ENCODE measurements at regions not wholly inside any gene's neighbourhood (a gene's known extent, or its start where the extent isn't known, plus 50 kb on each side); places are given as distances from the start of the nearest gene placed in this dataset.

DNA sequence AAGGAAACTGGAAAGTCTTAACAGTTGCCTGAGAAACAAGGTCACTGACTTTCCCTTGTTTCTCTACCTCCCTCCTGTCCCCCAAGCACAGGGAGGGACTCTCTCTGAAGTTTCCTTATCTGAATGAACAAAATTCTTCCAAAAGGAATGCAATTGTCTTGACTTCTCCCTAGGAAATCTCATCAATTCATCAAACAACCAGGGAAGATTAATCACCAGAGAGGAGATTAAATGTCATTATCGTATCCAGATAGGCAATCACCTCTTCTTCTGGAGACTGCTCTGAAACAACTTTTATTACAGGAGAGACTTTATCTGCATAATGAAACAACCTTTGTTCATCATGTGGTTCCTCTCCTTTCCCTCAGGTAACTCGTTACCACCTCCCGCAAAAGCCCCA lies 431.4 kb downstream of the SLC16A7 start:
- TF ChIP-seq, protein P1, sequence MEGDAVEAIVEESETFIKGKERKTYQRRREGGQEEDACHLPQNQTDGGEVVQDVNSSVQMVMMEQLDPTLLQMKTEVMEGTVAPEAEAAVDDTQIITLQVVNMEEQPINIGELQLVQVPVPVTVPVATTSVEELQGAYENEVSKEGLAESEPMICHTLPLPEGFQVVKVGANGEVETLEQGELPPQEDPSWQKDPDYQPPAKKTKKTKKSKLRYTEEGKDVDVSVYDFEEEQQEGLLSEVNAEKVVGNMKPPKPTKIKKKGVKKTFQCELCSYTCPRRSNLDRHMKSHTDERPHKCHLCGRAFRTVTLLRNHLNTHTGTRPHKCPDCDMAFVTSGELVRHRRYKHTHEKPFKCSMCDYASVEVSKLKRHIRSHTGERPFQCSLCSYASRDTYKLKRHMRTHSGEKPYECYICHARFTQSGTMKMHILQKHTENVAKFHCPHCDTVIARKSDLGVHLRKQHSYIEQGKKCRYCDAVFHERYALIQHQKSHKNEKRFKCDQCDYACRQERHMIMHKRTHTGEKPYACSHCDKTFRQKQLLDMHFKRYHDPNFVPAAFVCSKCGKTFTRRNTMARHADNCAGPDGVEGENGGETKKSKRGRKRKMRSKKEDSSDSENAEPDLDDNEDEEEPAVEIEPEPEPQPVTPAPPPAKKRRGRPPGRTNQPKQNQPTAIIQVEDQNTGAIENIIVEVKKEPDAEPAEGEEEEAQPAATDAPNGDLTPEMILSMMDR (IDR thresholded peaks at IDR 0.05) = no peak
- no peak for DNase-seq (ENCODE audit: low spot score in 2 of 2)
- H3K27ac ChIP-seq = no peak overlapping the region
- H3K27me3 ChIP-seq = no peaks in the 10 kb centered on the region
- no peak overlapping the region for H3K4me3 ChIP-seq
- no peaks in the 10 kb centered on the region for H3K9me3 ChIP-seq
- intact Hi-C loops (cut with DNase I) = no loop called here
- no peaks in the 10 kb centered on the region for H3K4me1 ChIP-seq
- H3K36me3 ChIP-seq = no peaks in the 10 kb centered on the region

DNA sequence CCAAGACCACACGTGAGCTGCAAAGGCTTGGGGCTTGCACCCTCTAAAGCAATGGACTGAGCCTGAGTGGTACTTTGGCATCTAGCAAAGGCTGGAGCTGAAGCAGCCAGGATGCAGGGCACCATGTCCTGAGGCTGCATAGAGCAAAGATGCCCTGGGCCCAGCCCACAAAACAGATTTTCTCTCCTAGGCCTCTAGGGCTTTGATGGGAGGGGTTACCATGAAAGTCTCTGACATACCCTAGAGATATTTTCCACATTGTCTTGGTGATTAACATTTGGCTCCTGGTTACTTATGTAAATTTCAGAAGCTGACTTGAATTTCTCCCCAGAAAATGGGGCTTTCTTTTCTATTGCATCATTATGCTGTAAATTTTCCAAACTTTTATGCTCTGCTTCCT lies 438.3 kb downstream of the SLC16A7 start:
- Histone ChIP-seq H3K27me3 (no peaks in the 10 kb centered on the region), H3K9me3 (no peaks in the 10 kb centered on the region), H3K4me3 (no peak overlapping the region), H3K27ac (no peak overlapping the region), H3K4me1 (no peaks in the 10 kb centered on the region), H3K36me3 (no peaks in the 10 kb centered on the region)
- no peak for DNase-seq (ENCODE audit: low spot score in 2 of 2)
- intact Hi-C loops (cut with DNase I) = loop anchor here (10.0 kb wide), 1 partner anchor 469 kb away; no protein-coding TSS in a partner anchor
- TF ChIP-seq, protein P1 (IDR thresholded peaks at IDR 0.05) = no peak

DNA sequence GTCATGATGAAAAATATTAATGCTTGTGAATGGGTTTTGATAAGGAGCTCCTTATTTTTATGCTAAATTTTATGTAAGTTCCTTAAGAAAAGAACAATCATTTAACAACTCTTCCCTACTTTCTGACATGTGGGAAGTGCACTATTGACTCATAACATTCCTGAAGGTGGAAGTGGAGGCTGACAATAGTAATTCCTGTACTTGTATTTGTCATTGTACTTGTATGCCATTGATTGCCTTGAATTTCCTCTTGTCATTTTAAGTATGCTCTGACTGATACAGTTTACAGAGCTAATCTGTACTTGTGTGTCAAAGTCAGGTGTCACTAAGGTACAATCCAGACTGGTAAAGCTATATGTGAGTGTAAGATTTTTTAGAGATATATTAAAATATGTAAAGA lies 440.0 kb downstream of the SLC16A7 start:
- TF ChIP-seq, protein P1 (IDR thresholded peaks at IDR 0.05) = no peak
- Histone ChIP-seq H3K36me3 (no peaks in the 10 kb centered on the region), H3K4me3 (no peak overlapping the region), H3K27ac (no peak overlapping the region), H3K4me1 (no peaks in the 10 kb centered on the region), H3K27me3 (no peaks in the 10 kb centered on the region), H3K9me3 (no peaks in the 10 kb centered on the region)
- intact Hi-C loops (cut with DNase I) = loop anchor here (10.0 kb wide), 1 partner anchor 471 kb away; no protein-coding TSS in a partner anchor
- DNase-seq (ENCODE audit: low spot score in 2 of 2) = no peak

DNA sequence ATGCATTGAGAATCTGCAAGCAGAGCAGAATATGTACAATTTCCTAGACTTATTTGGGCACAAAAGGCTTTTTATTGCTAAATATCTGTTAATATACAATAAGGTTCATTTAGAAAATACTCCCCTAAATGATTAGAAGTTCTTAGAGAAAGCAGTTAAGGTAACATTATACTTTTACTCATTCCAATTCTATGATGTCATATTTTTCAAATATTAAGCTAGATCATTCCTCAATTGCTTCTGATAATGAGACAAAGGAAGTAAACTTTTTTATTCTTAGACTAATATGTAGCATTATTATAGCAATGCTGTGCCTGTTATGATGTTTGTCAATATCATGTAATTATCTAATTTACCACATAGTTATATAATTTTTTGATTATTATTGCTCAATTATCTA lies 447.0 kb downstream of the SLC16A7 start:
- Histone ChIP-seq H3K4me1 (no peaks in the 10 kb centered on the region), H3K36me3 (no peaks in the 10 kb centered on the region), H3K4me3 (no peak overlapping the region), H3K9me3 (no peaks in the 10 kb centered on the region), H3K27ac (no peak overlapping the region), H3K27me3 (no peaks in the 10 kb centered on the region)
- TF ChIP-seq, protein P1 (IDR thresholded peaks at IDR 0.05) = no peak
- intact Hi-C loops (cut with DNase I) = no loop called here
- no peak for DNase-seq (ENCODE audit: low spot score in 2 of 2)

DNA sequence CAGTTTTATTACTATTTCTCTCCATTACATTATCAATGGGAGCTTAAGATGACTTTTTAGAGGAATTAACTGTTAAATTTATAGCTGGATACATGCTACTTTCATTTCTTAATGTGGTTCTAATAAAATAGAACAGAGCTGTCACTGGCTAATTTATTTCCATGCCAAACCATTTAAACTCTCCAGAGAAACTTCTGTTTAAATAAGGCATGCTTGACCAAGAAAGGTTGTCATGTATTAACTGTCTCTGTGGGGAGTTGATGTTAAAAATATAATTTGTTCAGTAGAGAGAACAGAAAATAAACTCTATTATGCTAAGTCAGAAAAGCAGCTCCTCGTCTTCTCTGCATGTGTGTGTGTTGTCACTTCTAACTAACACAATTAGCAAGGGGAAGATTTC lies 447.4 kb downstream of the SLC16A7 start:
- DNase-seq (ENCODE audit: low spot score in 2 of 2) = no peak
- intact Hi-C loops (cut with DNase I) = no loop called here
- H3K4me1 ChIP-seq = no peaks in the 10 kb centered on the region
- H3K4me3 ChIP-seq = no peak overlapping the region
- H3K9me3 ChIP-seq = no peaks in the 10 kb centered on the region
- H3K36me3 ChIP-seq = no peaks in the 10 kb centered on the region
- H3K27me3 ChIP-seq = no peaks in the 10 kb centered on the region
- TF ChIP-seq, protein P1 (IDR thresholded peaks at IDR 0.05) = no peak
- H3K27ac ChIP-seq = no peak overlapping the region

DNA sequence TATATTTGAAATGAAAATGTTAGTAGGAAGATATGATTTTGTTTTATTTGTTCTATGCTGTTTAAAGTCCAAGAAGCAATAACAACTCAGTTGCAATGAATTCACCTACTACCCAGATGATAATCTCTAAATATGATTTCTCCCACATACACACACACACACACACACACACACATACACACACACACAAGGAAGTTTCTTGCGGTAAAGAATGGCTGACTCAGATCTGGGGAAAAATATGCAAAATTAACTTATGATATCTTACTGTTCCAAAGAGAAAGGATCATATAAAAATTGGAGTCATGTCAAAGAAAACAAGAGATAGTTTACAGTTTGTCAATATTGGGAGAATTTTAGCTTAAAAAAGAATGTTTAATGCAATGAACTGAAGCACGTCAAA lies 456.7 kb downstream of the SLC16A7 start:
- intact Hi-C loops (cut with DNase I) = no loop called here
- no peak overlapping the region for H3K4me3 ChIP-seq
- H3K36me3 ChIP-seq = no peaks in the 10 kb centered on the region
- no peaks in the 10 kb centered on the region for H3K9me3 ChIP-seq
- no peak overlapping the region for H3K27ac ChIP-seq
- H3K4me1 ChIP-seq = no peaks in the 10 kb centered on the region
- no peaks in the 10 kb centered on the region for H3K27me3 ChIP-seq
- no peak for DNase-seq (ENCODE audit: low spot score in 2 of 2)
- TF ChIP-seq, protein P1 (IDR thresholded peaks at IDR 0.05) = no peak

Measured in ascending aorta (tissue), 2 donors.